ENCODE measurements at regions not wholly inside any gene's neighbourhood (a gene's known extent, or its start where the extent isn't known, plus 50 kb on each side); places are given as distances from the start of the nearest gene placed in this dataset.

- BruUV-seq (replicated peaks) = no TSS peak
- Histone ChIP-seq H3K27me3 (ENCODE audit: control insufficient read depth, insufficient read depth, low read length) (no peaks in the 10 kb centered on the region; the same call in 1 of the 2 replicates), H2BK20ac (ENCODE audit: low read depth, low read length) (no peak overlapping the region), H3K4me3 (ENCODE audit: insufficient read depth, low read depth, low read length) (no peak overlapping the region), H3K9me3 (ENCODE audit: control insufficient read depth, insufficient read depth, low read length) (no peaks in the 10 kb centered on the region), H3K23ac (ENCODE audit: low read depth, low read length) (no peak overlapping the region), H3K4me1 (ENCODE audit: control insufficient read depth, insufficient read depth, low read length) (no peaks in the 10 kb centered on the region), H3K18ac (ENCODE audit: low read depth, low read length) (no peak overlapping the region), H3K36me3 (ENCODE audit: control insufficient read depth, insufficient read depth, low read length) (no peaks in the 10 kb centered on the region), H3K4ac (ENCODE audit: low read depth, low read length) (no peak overlapping the region), H2BK5ac (ENCODE audit: low read depth, low read length, poor library complexity, severe bottlenecking) (no peak overlapping the region), H3K4me2 (ENCODE audit: low read depth, low read length) (no peak overlapping the region), H4K20me1 (ENCODE audit: insufficient read depth, low read length) (no peaks in the 10 kb centered on the region), H3K79me1 (ENCODE audit: low read depth in 1 of 2, low read length in 2 of 2) (no peaks in the 10 kb centered on the region), H2AK9ac (replicated peaks; ENCODE audit: low read depth, low read length, poor library complexity) (no peak overlapping the region), H2AK5ac (ENCODE audit: low read depth, low read length) (no peak overlapping the region), H3K9me1 (ENCODE audit: insufficient read depth, low read length) (no peaks in the 10 kb centered on the region), H3K9ac (ENCODE audit: low read depth, low read length) (no peak overlapping the region), H2BK15ac (ENCODE audit: low read depth, low read length) (no peak overlapping the region), H2AFZ (replicated peaks; ENCODE audit: low read length, poor library complexity) (no peak overlapping the region), H4K8ac (ENCODE audit: low read depth in 2 of 2, low read length in 2 of 2) (no peak overlapping the region), H4K5ac (ENCODE audit: low read depth, low read length) (no peak overlapping the region), H4K91ac (ENCODE audit: insufficient read depth, low read depth, low read length) (no peak overlapping the region), H2BK120ac (ENCODE audit: low read depth, low read length) (no peak overlapping the region), H3K14ac (replicated peaks; ENCODE audit: low read depth, low read length) (no peak overlapping the region), H3K27ac (ENCODE audit: insufficient read depth, low read length) (no peak overlapping the region), H3K56ac (ENCODE audit: extremely low read depth, insufficient read depth, low read length) (no peak overlapping the region)
- ATAC-seq (ENCODE audit: low read depth) (peak; percentile 84), DNase-seq (peak; percentile 72)
- POLR2A ChIA-PET (ENCODE audit: unreplicated experiment) = no interaction called here
- TF ChIP-seq BHLHE40 (IDR thresholded peaks at IDR 0.05; ENCODE audit: low read depth, low read length) (peak; percentile 75), MXI1 (IDR thresholded peaks at IDR 0.05; ENCODE audit: borderline replicate concordance, low read depth, low read length) (no peak), FOS (IDR thresholded peaks at IDR 0.05; ENCODE audit: low read depth, low read length) (peak; percentile 13; the same call in 1 of the 2 replicates), MAZ (IDR thresholded peaks at IDR 0.05; ENCODE audit: borderline replicate concordance, low read depth, low read length) (no peak)
- TF ChIP-seq, protein P1, sequence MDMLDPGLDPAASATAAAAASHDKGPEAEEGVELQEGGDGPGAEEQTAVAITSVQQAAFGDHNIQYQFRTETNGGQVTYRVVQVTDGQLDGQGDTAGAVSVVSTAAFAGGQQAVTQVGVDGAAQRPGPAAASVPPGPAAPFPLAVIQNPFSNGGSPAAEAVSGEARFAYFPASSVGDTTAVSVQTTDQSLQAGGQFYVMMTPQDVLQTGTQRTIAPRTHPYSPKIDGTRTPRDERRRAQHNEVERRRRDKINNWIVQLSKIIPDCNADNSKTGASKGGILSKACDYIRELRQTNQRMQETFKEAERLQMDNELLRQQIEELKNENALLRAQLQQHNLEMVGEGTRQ (IDR thresholded peaks at IDR 0.05; ENCODE audit: low read depth, low read length) = no peak
- intact Hi-C loops (cut with micrococcal nuclease) = no loop called here
- in situ Hi-C loops (cut with MboI; ENCODE audit: low sequenced_read_pairs) = no loop called here
- 17% methylated on average over 1 of the region's 2 CpGs; no CpG with 5 or more reads in 1 of the 2 experiments for WGBS, 2 experiments (ENCODE audit: extremely low coverage in 2 of 2, insufficient read length in 1 of 2)
- CTCF ChIA-PET = interaction anchor here (0.5 kb wide), 1 partner anchor 1286 kb away, joined by 3 read pairs; the partner anchor contains the start of gene ID4
- dilution Hi-C loops (cut with HindIII; ENCODE audit: low sequenced_read_pairs, unreplicated experiment) = no loop called here
Observed at GRCh38 chr6:18551228-18551627, 164.1 kb downstream of the RNF144B start.

Data from IMR-90 (cell line).